ENCODE measurements at regions not wholly inside any gene's neighbourhood (a gene's known extent, or its start where the extent isn't known, plus 50 kb on each side); places are given as distances from the start of the nearest gene placed in this dataset.

DNA sequence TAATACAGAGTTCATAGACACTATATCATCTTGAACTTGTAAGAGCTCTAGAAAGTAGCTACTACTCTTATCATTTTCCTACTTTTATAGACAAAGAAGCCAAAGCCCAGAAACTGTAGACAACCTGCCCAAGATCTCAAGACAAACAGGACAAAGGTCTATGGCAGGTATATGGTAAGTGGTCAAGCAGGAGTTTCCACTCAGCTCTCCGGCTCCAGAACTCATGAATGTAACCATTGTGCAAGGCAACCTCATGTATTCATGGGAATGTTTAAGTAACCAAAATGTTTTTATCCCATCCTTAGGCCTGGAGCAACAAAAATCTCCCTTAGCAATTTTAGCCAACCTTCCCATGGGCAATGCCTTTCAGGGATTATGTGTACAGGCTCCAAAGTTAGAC lies 163.4 kb upstream of the PUM3 start (continued):
- TF ChIP-seq PKNOX1 (IDR thresholded peaks at IDR 0.05) = no peak
- TF ChIP-seq, protein P1, sequence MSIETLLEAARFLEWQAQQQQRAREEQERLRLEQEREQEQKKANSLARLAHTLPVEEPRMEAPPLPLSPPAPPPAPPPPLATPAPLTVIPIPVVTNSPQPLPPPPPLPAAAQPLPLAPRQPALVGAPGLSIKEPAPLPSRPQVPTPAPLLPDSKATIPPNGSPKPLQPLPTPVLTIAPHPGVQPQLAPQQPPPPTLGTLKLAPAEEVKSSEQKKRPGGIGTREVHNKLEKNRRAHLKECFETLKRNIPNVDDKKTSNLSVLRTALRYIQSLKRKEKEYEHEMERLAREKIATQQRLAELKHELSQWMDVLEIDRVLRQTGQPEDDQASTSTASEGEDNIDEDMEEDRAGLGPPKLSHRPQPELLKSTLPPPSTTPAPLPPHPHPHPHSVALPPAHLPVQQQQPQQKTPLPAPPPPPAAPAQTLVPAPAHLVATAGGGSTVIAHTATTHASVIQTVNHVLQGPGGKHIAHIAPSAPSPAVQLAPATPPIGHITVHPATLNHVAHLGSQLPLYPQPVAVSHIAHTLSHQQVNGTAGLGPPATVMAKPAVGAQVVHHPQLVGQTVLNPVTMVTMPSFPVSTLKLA (conservative IDR thresholded peaks at IDR 0.05) = no peak
- no peak for TF ChIP-seq SMARCE1 (IDR thresholded peaks at IDR 0.05)
- TF ChIP-seq, protein P2, sequence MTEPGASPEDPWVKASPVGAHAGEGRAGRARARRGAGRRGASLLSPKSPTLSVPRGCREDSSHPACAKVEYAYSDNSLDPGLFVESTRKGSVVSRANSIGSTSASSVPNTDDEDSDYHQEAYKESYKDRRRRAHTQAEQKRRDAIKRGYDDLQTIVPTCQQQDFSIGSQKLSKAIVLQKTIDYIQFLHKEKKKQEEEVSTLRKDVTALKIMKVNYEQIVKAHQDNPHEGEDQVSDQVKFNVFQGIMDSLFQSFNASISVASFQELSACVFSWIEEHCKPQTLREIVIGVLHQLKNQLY (CRISPR knock-in tag; conservative IDR thresholded peaks at IDR 0.05) = no peak
- TF ChIP-seq, protein P3, sequence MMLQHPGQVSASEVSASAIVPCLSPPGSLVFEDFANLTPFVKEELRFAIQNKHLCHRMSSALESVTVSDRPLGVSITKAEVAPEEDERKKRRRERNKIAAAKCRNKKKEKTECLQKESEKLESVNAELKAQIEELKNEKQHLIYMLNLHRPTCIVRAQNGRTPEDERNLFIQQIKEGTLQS (IDR thresholded peaks at IDR 0.05) = no peak
- TF ChIP-seq, protein P3 (CRISPR knock-in tag; conservative IDR thresholded peaks at IDR 0.05) = no peak
- no peak for TF ChIP-seq TCFL5 (CRISPR knock-in tag; conservative IDR thresholded peaks at IDR 0.05)
- TF ChIP-seq ZSCAN32 (CRISPR knock-in tag; IDR thresholded peaks at IDR 0.05) = no peak
- TF ChIP-seq GABPA (tag; conservative IDR thresholded peaks at IDR 0.05; ENCODE audit: low read depth) = no peak
- no peak for TF ChIP-seq NONO (IDR thresholded peaks at IDR 0.05; ENCODE audit: low read depth in 2 of 2, low read length in 1 of 2)

Measured in K562 (cell line).